Skeletal muscle cell (primary cell): ENCODE measurements at regions not wholly inside any gene's neighbourhood (a gene's known extent, or its start where the extent isn't known, plus 50 kb on each side); places are given as distances from the start of the nearest gene placed in this dataset.
"Not testable (repeated sequence)": the region's sequence is repeated elsewhere in the genome, so short reads cannot be mapped to it uniquely, and the experiment has no call there.

ENCODE experiments used
- DNase-seq: peaks from one replicate; pipeline ENCODE4 v3.0.0-alpha.2; 2010; ENCODE audit warnings: low read depth
- H3K4me3 ChIP-seq: 2 replicates; pipeline ENCODE4 v1.5.1; 2011; ENCODE audit warnings: low read depth, mild to moderate bottlenecking, control low read depth, low read length, moderate library complexity

GRCh38 chr6:142016666-142017065 is 116.1 kb upstream of the GJE1 start:
- DNase-seq, H3K4me3 ChIP-seq: not testable (repeated sequence)

- not testable (repeated sequence) for DNase-seq, H3K4me3 ChIP-seq
Observed at GRCh38 chr6:142015463-142015862, 117.3 kb upstream of the GJE1 start.

GRCh38 chr6:142015011-142015410 is 117.7 kb upstream of the GJE1 start:
- no peak for DNase-seq
- peak overlapping the region; percentile 15 for H3K4me3 ChIP-seq

- H3K4me3 ChIP-seq: peak overlapping the region; percentile 15
- DNase-seq: peak; percentile 75
Observed at GRCh38 chr6:142014515-142014914, 118.2 kb upstream of the GJE1 start.

- no peak overlapping the region for H3K4me3 ChIP-seq
- DNase-seq: no peak
Observed at GRCh38 chr6:142013875-142014495, 118.7 kb upstream of the GJE1 start.

GRCh38 chr6:142013287-142013686 is 119.4 kb upstream of the GJE1 start:
- no peak overlapping the region for H3K4me3 ChIP-seq
- peak; percentile 67 for DNase-seq

GRCh38 chr6:142011775-142012174 is 121.0 kb upstream of the GJE1 start:
- no peak for DNase-seq
- no peak overlapping the region for H3K4me3 ChIP-seq

- no peak for DNase-seq
- H3K4me3 ChIP-seq: no peak overlapping the region
Observed at GRCh38 chr6:142011156-142011555, 121.6 kb upstream of the GJE1 start.

GRCh38 chr6:142009647-142010046 is 123.1 kb upstream of the GJE1 start:
- peak; percentile 64 for DNase-seq
- H3K4me3 ChIP-seq: no peak overlapping the region

- no peak for DNase-seq
- no peak overlapping the region for H3K4me3 ChIP-seq
Observed at GRCh38 chr6:142008781-142009180, 123.9 kb upstream of the GJE1 start.

GRCh38 chr6:142008016-142008735 is 124.5 kb upstream of the GJE1 start:
- DNase-seq: no peak
- H3K4me3 ChIP-seq: no peak overlapping the region

- H3K4me3 ChIP-seq: no peak overlapping the region
- no peak for DNase-seq
Observed at GRCh38 chr6:142005021-142005420, 127.7 kb upstream of the GJE1 start.

GRCh38 chr6:142002825-142003405 is 129.8 kb upstream of the GJE1 start:
- no peak overlapping the region for H3K4me3 ChIP-seq
- no peak for DNase-seq

- DNase-seq: no peak
- no peak overlapping the region for H3K4me3 ChIP-seq
Observed at GRCh38 chr6:141996823-141997222, 135.9 kb upstream of the GJE1 start.

- DNase-seq: no peak
- no peak overlapping the region for H3K4me3 ChIP-seq
Observed at GRCh38 chr6:141992109-141992508, 140.6 kb upstream of the GJE1 start.

GRCh38 chr6:141990840-141991239 is 141.9 kb upstream of the GJE1 start:
- DNase-seq: no peak
- H3K4me3 ChIP-seq: no peak overlapping the region

GRCh38 chr6:141989706-141989959 is 143.1 kb upstream of the GJE1 start:
- H3K4me3 ChIP-seq: no peak overlapping the region
- DNase-seq: no peak

GRCh38 chr6:141988954-141989705 is 143.6 kb upstream of the GJE1 start:
- DNase-seq: peak; percentile 51
- no peak overlapping the region for H3K4me3 ChIP-seq

GRCh38 chr6:141988327-141988726 is 144.4 kb upstream of the GJE1 start:
- DNase-seq: no peak
- no peak overlapping the region for H3K4me3 ChIP-seq

GRCh38 chr6:141986457-141986856 is 146.3 kb upstream of the GJE1 start:
- no peak for DNase-seq
- no peak overlapping the region for H3K4me3 ChIP-seq
